Brain microvascular endothelial cell (primary cell): ENCODE measurements at regions not wholly inside any gene's neighbourhood (a gene's known extent, or its start where the extent isn't known, plus 50 kb on each side); places are given as distances from the start of the nearest gene placed in this dataset.

Experiments
- DNase-seq: peaks from one replicate; pipeline ENCODE4 v3.0.0-alpha.2; 2020
- H3K27ac ChIP-seq: fragments of 250-450 bp; sonication (Bioruptor Pico); 2 replicates; pipeline ENCODE4 v1.5.1; 2020; ENCODE audit warnings: mild to moderate bottlenecking, moderate library complexity
- H3K27me3 ChIP-seq: fragments of 250-450 bp; sonication (Bioruptor Pico); replicated peaks from 2 replicates; pipeline ENCODE4 v1.5.1; 2020; ENCODE audit warnings: mild to moderate bottlenecking
- H3K36me3 ChIP-seq: fragments of 250-450 bp; sonication (Bioruptor Pico); replicated peaks from 2 replicates; pipeline ENCODE4 v1.5.1; 2020; ENCODE audit warnings: mild to moderate bottlenecking
- H3K4me3 ChIP-seq: 2 replicates; pipeline ENCODE4 v1.5.1; 2011; ENCODE audit warnings: low read depth, mild to moderate bottlenecking, control low read depth, low read length, moderate library complexity
- CTCF ChIP-seq: IDR thresholded peaks from 2 replicates; pipeline ENCODE4 v1.5.1; 2011; ENCODE audit warnings: low read depth, mild to moderate bottlenecking, moderate library complexity, low read length, control low read depth, inconsistent platforms; ENCODE audit errors: missing control alignments
- in situ Hi-C: cut with HindIII; loops from 2 replicates; pipeline ENCODE4 v1.10.0; 2017; ENCODE audit warnings: low sequenced_read_pairs, low pct_ligation_motif_present

DNA sequence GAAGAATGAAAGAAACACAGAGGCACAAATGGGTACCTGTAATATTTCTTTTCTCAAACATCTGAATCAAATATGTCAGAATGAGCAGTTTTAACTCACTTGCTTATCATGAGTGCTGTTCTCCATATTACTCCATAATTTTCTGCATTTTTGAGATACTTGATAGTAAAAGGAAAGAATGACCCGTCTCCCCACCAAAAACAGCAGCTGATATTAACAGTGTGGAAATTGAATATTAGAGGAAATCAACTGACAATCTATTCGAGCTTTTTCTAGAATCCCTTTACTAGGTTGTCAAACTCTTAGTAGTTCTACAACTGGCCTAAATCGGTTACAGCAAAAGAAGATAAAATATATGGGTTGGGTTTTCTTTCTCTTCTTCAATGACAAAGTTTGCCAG lies 49.9 kb upstream of the HELT start:
- H3K4me3 ChIP-seq, result no peak overlapping the region
- H3K36me3 ChIP-seq, result no peaks in the 10 kb centered on the region
- H3K27me3 ChIP-seq, result no peaks in the 10 kb centered on the region
- no peak for DNase-seq
- in situ Hi-C loops, result no loop called here
- H3K27ac ChIP-seq, result no peak overlapping the region
- TF ChIP-seq CTCF, result no peak
